Mesenchymal stem cell (in vitro differentiated cells and primary cell): ENCODE measurements at regions not wholly inside any gene's neighbourhood (a gene's known extent, or its start where the extent isn't known, plus 50 kb on each side); places are given as distances from the start of the nearest gene placed in this dataset.
"Not testable (repeated sequence)": the region's sequence is repeated elsewhere in the genome, so short reads cannot be mapped to it uniquely, and the experiment has no call there.

Experiments used
- DNase-seq: peaks from one replicate; pipeline ENCODE4 v3.0.0-alpha.2; 2013
- H2AFZ ChIP-seq: one replicate; pipeline ENCODE4 v1.6.1; 2013; ENCODE audit warnings: low read depth, mild to moderate bottlenecking, control low read depth, inconsistent platforms, low read length, moderate library complexity
- H2AK5ac ChIP-seq: 2 replicates; pipeline ENCODE4 v1.6.1; 2013; ENCODE audit warnings: low read length, moderate library complexity, mild to moderate bottlenecking, inconsistent platforms; ENCODE audit not compliant: severe bottlenecking
- H2BK120ac ChIP-seq: one replicate; pipeline ENCODE4 v1.6.1; 2013; ENCODE audit warnings: low read depth, mild to moderate bottlenecking, inconsistent platforms, low read length, moderate library complexity
- H2BK12ac ChIP-seq, 2 experiments: one replicate each; pipeline ENCODE4 v1.6.1; 2013; ENCODE audit warnings: inconsistent platforms in 2 of 2, low read length in 2 of 2, mild to moderate bottlenecking in 2 of 2, moderate library complexity in 2 of 2, control low read depth in 1 of 2
- H2BK15ac ChIP-seq: one replicate; pipeline ENCODE4 v1.6.1; 2013; ENCODE audit warnings: mild to moderate bottlenecking, low read depth, inconsistent platforms; ENCODE audit not compliant: poor library complexity, severe bottlenecking
- H2BK5ac ChIP-seq: 2 replicates; pipeline ENCODE4 v1.6.1; 2013; ENCODE audit warnings: low read depth, mild to moderate bottlenecking, low read length, control low read depth, inconsistent platforms; ENCODE audit not compliant: poor library complexity, severe bottlenecking
- H3K14ac ChIP-seq, 2 experiments: one replicate each; pipeline ENCODE4 v1.6.1; 2013; ENCODE audit warnings: inconsistent platforms in 2 of 2, low read length in 2 of 2, control low read depth in 1 of 2, mild to moderate bottlenecking in 1 of 2, moderate library complexity in 1 of 2
- H3K18ac ChIP-seq, 2 experiments: one replicate each; pipeline ENCODE4 v1.6.1; 2013; ENCODE audit warnings: inconsistent platforms in 2 of 2, low read length in 2 of 2, control low read depth in 1 of 2, low read depth in 1 of 2, mild to moderate bottlenecking in 1 of 2
- H3K23ac ChIP-seq, 2 experiments: one replicate each; pipeline ENCODE4 v1.6.1; 2013; ENCODE audit warnings: inconsistent platforms in 2 of 2, low read length in 2 of 2, mild to moderate bottlenecking in 2 of 2, moderate library complexity in 2 of 2, control low read depth in 1 of 2
- H3K27ac ChIP-seq: 2 replicates; pipeline ENCODE4 v1.5.1; 2013; ENCODE audit warnings: mild to moderate bottlenecking, moderate library complexity, low read length, control low read depth, inconsistent platforms; ENCODE audit not compliant: poor library complexity, severe bottlenecking
- H3K27me3 ChIP-seq, 2 experiments: 2 replicates each; pipeline versions ENCODE4 v1.6.1 to v1.7.0; 2013; ENCODE audit warnings: low read length in 2 of 2, mild to moderate bottlenecking in 2 of 2, moderate library complexity in 2 of 2, control low read depth in 1 of 2, inconsistent platforms in 1 of 2; ENCODE audit not compliant: control insufficient read depth in 1 of 2, insufficient read depth in 1 of 2
- H3K36me3 ChIP-seq, 2 experiments: 2 replicates each; pipeline versions ENCODE4 v1.6.1 to v1.7.0; 2013; ENCODE audit warnings: low read length in 2 of 2, control low read depth in 1 of 2, inconsistent platforms in 1 of 2, low read depth in 1 of 2, mild to moderate bottlenecking in 1 of 2; ENCODE audit not compliant: insufficient read depth in 2 of 2, control insufficient read depth in 1 of 2
- H3K4ac ChIP-seq, 2 experiments: one replicate each; pipeline ENCODE4 v1.6.1; 2013; ENCODE audit warnings: inconsistent platforms in 2 of 2, low read length in 2 of 2, mild to moderate bottlenecking in 2 of 2, moderate library complexity in 2 of 2, control low read depth in 1 of 2, low read depth in 1 of 2
- H3K4me1 ChIP-seq: 2 replicates; pipeline ENCODE4 v1.6.1; 2013; ENCODE audit warnings: low read depth, low read length, control low read depth; ENCODE audit not compliant: control insufficient read depth, insufficient read depth
- H3K4me2 ChIP-seq: 2 replicates; pipeline ENCODE4 v1.6.1; 2013; ENCODE audit warnings: low read length, mild to moderate bottlenecking, inconsistent platforms; ENCODE audit not compliant: poor library complexity, severe bottlenecking
- H3K4me3 ChIP-seq, 2 experiments: 2 replicates each; pipeline versions ENCODE4 v1.5.1 to v1.7.0; 2013; ENCODE audit warnings: low read length in 2 of 2, mild to moderate bottlenecking in 2 of 2, control low read depth in 1 of 2, low read depth in 1 of 2; ENCODE audit not compliant: insufficient read depth in 1 of 2
- H3K79me1 ChIP-seq: replicated peaks from 2 replicates; pipeline ENCODE4 v1.6.1; 2013; ENCODE audit warnings: mild to moderate bottlenecking, control low read depth, low read length, inconsistent platforms; ENCODE audit not compliant: poor library complexity, severe bottlenecking
- H3K9ac ChIP-seq: 2 replicates; pipeline ENCODE4 v1.7.0; 2013; ENCODE audit warnings: mild to moderate bottlenecking, low read length, moderate library complexity
- H3K9me3 ChIP-seq: 2 replicates; pipeline ENCODE4 v1.7.0; 2013; ENCODE audit warnings: mild to moderate bottlenecking, low read length; ENCODE audit not compliant: control insufficient read depth
- H4K8ac ChIP-seq: one replicate; pipeline ENCODE4 v1.6.1; 2013; ENCODE audit warnings: inconsistent platforms, mild to moderate bottlenecking, low read length, moderate library complexity
- H4K91ac ChIP-seq: one replicate; pipeline ENCODE4 v1.6.1; 2013; ENCODE audit warnings: mild to moderate bottlenecking, low read length, inconsistent platforms
- WGBS: methylation state at CpG from one replicate; pipeline ENCODE4 v1.1.7; 2013; ENCODE audit warnings: mixed read lengths; 5-methylcytosine and 5-hydroxymethylcytosine counted together

DNA sequence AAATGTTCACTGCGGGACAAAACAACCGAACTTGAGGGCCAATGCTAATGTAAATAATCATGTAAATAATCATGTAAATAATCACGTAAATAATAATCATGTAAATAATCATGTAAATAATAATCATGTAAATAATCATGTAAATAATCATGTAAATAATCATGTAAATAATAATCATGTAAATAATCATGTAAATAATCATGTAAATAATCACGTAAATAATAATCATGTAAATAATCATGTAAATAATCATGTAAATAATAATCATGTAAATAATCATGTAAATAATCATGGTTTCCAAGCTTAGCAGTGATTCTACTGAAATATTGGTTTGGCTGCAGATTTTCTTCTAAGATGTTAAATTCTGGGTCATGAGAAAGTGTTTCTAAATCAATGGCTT lies 507.1 kb downstream of the ZNF516 start:
- H2BK5ac ChIP-seq, H2BK120ac ChIP-seq, DNase-seq, H4K8ac ChIP-seq, H2AK5ac ChIP-seq, H3K27ac ChIP-seq, H3K23ac ChIP-seq, H3K4me3 ChIP-seq, H3K27me3 ChIP-seq, H3K4me1 ChIP-seq, H3K18ac ChIP-seq, H2BK12ac ChIP-seq, H3K4me2 ChIP-seq, H3K79me1 ChIP-seq, H2AFZ ChIP-seq, H4K91ac ChIP-seq, H3K9ac ChIP-seq, H3K14ac ChIP-seq, H3K4ac ChIP-seq, H2BK15ac ChIP-seq, H3K36me3 ChIP-seq: not testable (repeated sequence)
- H3K9me3 ChIP-seq: peaks cover 24% of the 10 kb centered on the region
- WGBS: no CpG with 5 or more reads among the region's 4 CpGs

GRCh38 chr18:75984853-75985252 lies 510.2 kb downstream of the ZNF516 start:
- H3K27ac ChIP-seq: no peak overlapping the region
- no peak overlapping the region for H3K18ac ChIP-seq
- H3K9ac ChIP-seq: no peak overlapping the region
- no peaks in the 10 kb centered on the region for H3K27me3 ChIP-seq
- no peaks in the 10 kb centered on the region for H3K79me1 ChIP-seq
- no peaks in the 10 kb centered on the region for H3K4me1 ChIP-seq
- no peak overlapping the region for H2BK15ac ChIP-seq
- no peak overlapping the region for H4K8ac ChIP-seq
- no peak for DNase-seq
- H3K14ac ChIP-seq: no peak overlapping the region
- no peak overlapping the region for H2BK12ac ChIP-seq
- H2AK5ac ChIP-seq: no peak overlapping the region
- H3K23ac ChIP-seq: no peak overlapping the region
- no peaks in the 10 kb centered on the region for H3K36me3 ChIP-seq
- H3K4me3 ChIP-seq: no peak overlapping the region
- WGBS: 100% methylated on average over 1 of the region's 1 CpG
- no peak overlapping the region for H2BK5ac ChIP-seq
- H3K4ac ChIP-seq: no peak overlapping the region
- no peak overlapping the region for H2BK120ac ChIP-seq
- peaks cover 24% of the 10 kb centered on the region for H3K9me3 ChIP-seq
- no peak overlapping the region for H3K4me2 ChIP-seq
- no peak overlapping the region for H2AFZ ChIP-seq
- no peak overlapping the region for H4K91ac ChIP-seq

DNA sequence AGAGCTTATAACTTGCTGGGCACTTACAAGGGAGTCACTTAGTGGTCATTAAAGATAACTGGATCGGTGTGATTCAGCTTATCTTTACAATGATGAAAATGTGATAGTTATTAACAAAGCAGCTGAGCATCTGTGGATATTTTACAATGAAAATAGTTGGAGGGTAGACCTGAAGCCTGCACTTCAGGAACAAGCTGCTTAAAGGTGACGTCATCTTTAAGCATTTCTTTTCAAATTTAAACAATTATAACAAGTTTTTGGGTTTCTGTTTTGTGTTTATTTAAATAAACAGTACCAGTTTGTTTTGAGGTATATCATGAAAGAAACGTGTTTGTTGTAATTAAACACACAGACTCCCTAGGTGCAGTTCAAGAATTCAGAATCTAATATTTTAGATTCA lies 513.9 kb downstream of the ZNF516 start:
- Histone ChIP-seq H3K18ac (no peak overlapping the region), H3K9me3 (peaks cover 11% of the 10 kb centered on the region), H3K4me3 (no peak overlapping the region), H3K23ac (no peak overlapping the region), H2BK12ac (no peak overlapping the region), H3K79me1 (no peaks in the 10 kb centered on the region), H3K4me1 (no peaks in the 10 kb centered on the region), H4K91ac (no peak overlapping the region), H3K27me3 (no peaks in the 10 kb centered on the region), H3K36me3 (no peaks in the 10 kb centered on the region), H3K14ac (no peak overlapping the region), H2BK120ac (no peak overlapping the region), H2BK15ac (no peak overlapping the region), H3K4ac (no peak overlapping the region), H2BK5ac (no peak overlapping the region), H3K4me2 (no peak overlapping the region), H2AFZ (no peak overlapping the region), H2AK5ac (no peak overlapping the region), H3K9ac (no peak overlapping the region), H3K27ac (no peak overlapping the region), H4K8ac (no peak overlapping the region)
- WGBS: 80% methylated on average over 1 of the region's 3 CpGs
- no peak for DNase-seq

DNA sequence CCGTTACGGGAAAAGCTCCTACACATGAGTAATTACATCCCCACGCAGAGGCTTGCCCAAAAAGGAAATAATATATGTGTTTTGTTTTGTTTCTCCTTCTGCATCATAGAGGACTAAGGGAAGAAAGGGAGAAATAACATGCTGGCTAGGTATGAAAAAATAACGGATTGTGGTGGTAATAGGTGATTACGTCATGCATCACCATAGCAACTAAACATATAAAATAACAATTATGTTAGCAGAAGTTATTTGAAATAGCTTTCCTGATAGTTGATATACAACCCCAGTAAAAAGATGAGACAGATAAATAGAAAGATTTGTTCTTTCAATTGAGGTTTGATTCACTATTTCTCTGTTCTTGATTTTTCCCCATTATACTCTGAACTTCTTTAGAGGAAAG lies 518.0 kb downstream of the ZNF516 start:
- DNase-seq: no peak
- no peak overlapping the region for H2AFZ ChIP-seq
- WGBS: 89% methylated on average over 3 of the region's 5 CpGs
- H4K91ac ChIP-seq: no peak overlapping the region
- H3K4me1 ChIP-seq: no peaks in the 10 kb centered on the region
- H2BK15ac ChIP-seq: no peak overlapping the region
- H3K79me1 ChIP-seq: no peaks in the 10 kb centered on the region
- no peak overlapping the region for H3K4ac ChIP-seq
- H3K9ac ChIP-seq: peak overlapping the region; percentile 90
- no peak overlapping the region for H3K4me3 ChIP-seq
- H3K36me3 ChIP-seq: no peaks in the 10 kb centered on the region
- H2BK12ac ChIP-seq: no peak overlapping the region
- H2BK5ac ChIP-seq: no peak overlapping the region
- H3K4me2 ChIP-seq: no peak overlapping the region
- H2AK5ac ChIP-seq: no peak overlapping the region
- no peak overlapping the region for H3K14ac ChIP-seq
- no peaks in the 10 kb centered on the region for H3K27me3 ChIP-seq
- H3K9me3 ChIP-seq: no peaks in the 10 kb centered on the region
- H4K8ac ChIP-seq: no peak overlapping the region
- H3K27ac ChIP-seq: no peak overlapping the region
- H3K23ac ChIP-seq: no peak overlapping the region
- H3K18ac ChIP-seq: no peak overlapping the region
- H2BK120ac ChIP-seq: no peak overlapping the region
